ENCODE measurements at regions not wholly inside any gene's neighbourhood (a gene's known extent, or its start where the extent isn't known, plus 50 kb on each side); places are given as distances from the start of the nearest gene placed in this dataset.

GRCh38 chr2:168346725-168347477, 99.5 kb upstream of the STK39 start:
- peak; percentile 67 for TF ChIP-seq CTCF (IDR thresholded peaks at IDR 0.05)
- TF ChIP-seq ZFX (IDR thresholded peaks at IDR 0.05; ENCODE audit: borderline replicate concordance) = no peak

All from 22Rv1 (cell line).